ENCODE measurements at regions not wholly inside any gene's neighbourhood (a gene's known extent, or its start where the extent isn't known, plus 50 kb on each side); places are given as distances from the start of the nearest gene placed in this dataset.
"Not testable (repeated sequence)": the region's sequence is repeated elsewhere in the genome, so short reads cannot be mapped to it uniquely, and the experiment has no call there.

- DNase-seq (ENCODE audit: extremely low read depth, low read depth), result not testable (repeated sequence)
Observed at GRCh38 chr4:189888407-189888806, 52.3 kb upstream of the FRG1 start.

Small RNA genes in the stretch of these regions (small RNA-seq; reads per million reads assigned to genes)
- gene RNU1-51P (0 reads per million in 2 experiments), gene RNU7-192P (0 reads per million in 2 experiments)

All from NCI-H460 (cell line).